ENCODE measurements at regions not wholly inside any gene's neighbourhood (a gene's known extent, or its start where the extent isn't known, plus 50 kb on each side); places are given as distances from the start of the nearest gene placed in this dataset.

- Histone ChIP-seq H3K4me1 (ENCODE audit: insufficient read depth, low read length) (no peaks in the 10 kb centered on the region), H3F3A (ENCODE audit: low read length, unreplicated experiment) (no peaks in the 10 kb centered on the region), H3K27me3 (ENCODE audit: low read length) (no peaks in the 10 kb centered on the region), H2AFZ (ENCODE audit: low read length) (no peak overlapping the region), H3K9me2 (replicated peaks; ENCODE audit: low read length) (no peaks in the 10 kb centered on the region), H3K9me3 (ENCODE audit: low read length) (no peaks in the 10 kb centered on the region), H3K4me3 (ENCODE audit: low read length) (no peak overlapping the region), H4K20me1 (ENCODE audit: low read length) (no peaks in the 10 kb centered on the region), H3K36me3 (ENCODE audit: low read depth, low read length) (no peaks in the 10 kb centered on the region), H3K9ac (ENCODE audit: low read length) (no peak overlapping the region), H3K79me2 (ENCODE audit: low read length) (no peaks in the 10 kb centered on the region), H3K4me2 (ENCODE audit: low read length) (no peak overlapping the region), H3K27ac (ENCODE audit: low read length) (no peak overlapping the region)
- ATAC-seq (no peak), DNase-seq (no peak)
- no TSS peak for BruUV-seq (replicated peaks)
- ChIA-PET CTCF (no interaction called here), POLR2A (ENCODE audit: unreplicated experiment) (no interaction called here)
- TF ChIP-seq EZH2phosphoT487 (IDR thresholded peaks at IDR 0.05; ENCODE audit: borderline replicate concordance, low read length) (no peak), EZH2 (IDR thresholded peaks at IDR 0.05; ENCODE audit: low read length, unreplicated experiment) (no peak)
- TF ChIP-seq, protein P1, sequence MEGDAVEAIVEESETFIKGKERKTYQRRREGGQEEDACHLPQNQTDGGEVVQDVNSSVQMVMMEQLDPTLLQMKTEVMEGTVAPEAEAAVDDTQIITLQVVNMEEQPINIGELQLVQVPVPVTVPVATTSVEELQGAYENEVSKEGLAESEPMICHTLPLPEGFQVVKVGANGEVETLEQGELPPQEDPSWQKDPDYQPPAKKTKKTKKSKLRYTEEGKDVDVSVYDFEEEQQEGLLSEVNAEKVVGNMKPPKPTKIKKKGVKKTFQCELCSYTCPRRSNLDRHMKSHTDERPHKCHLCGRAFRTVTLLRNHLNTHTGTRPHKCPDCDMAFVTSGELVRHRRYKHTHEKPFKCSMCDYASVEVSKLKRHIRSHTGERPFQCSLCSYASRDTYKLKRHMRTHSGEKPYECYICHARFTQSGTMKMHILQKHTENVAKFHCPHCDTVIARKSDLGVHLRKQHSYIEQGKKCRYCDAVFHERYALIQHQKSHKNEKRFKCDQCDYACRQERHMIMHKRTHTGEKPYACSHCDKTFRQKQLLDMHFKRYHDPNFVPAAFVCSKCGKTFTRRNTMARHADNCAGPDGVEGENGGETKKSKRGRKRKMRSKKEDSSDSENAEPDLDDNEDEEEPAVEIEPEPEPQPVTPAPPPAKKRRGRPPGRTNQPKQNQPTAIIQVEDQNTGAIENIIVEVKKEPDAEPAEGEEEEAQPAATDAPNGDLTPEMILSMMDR (conservative IDR thresholded peaks at IDR 0.05; ENCODE audit: low read depth, low read length) = no peak
- intact Hi-C loops (cut with micrococcal nuclease) = no loop called here
Measured at GRCh38 chr2:125870746-125871145, 785.2 kb upstream of the GYPC start.

DNA sequence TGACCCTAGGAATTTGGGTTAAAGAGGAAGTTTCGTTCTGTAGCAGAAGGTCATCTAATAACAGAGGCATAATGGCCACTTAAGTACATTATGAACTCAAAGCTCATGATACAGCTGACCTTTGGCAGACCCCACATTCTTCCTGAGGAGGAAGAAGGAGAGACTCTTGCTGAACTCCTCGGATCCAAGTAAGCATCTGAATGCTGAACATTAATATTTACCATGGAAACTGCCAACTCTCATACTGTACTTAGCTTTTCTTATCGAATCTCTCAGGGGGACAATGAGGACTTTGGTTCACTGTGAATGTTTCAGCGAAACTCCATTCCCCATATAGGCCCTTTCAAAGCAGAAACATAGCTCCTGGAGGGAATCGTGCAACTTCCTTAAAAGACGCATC, 781.4 kb upstream of the GYPC start:
- Histone ChIP-seq H3K4me2 (ENCODE audit: low read length) (no peak overlapping the region), H3K9me3 (ENCODE audit: low read length) (no peaks in the 10 kb centered on the region), H2AFZ (ENCODE audit: low read length) (no peak overlapping the region), H3K9me2 (replicated peaks; ENCODE audit: low read length) (no peaks in the 10 kb centered on the region), H3K9ac (ENCODE audit: low read length) (no peak overlapping the region), H3K36me3 (ENCODE audit: low read depth, low read length) (no peaks in the 10 kb centered on the region), H4K20me1 (ENCODE audit: low read length) (no peaks in the 10 kb centered on the region), H3K4me1 (ENCODE audit: insufficient read depth, low read length) (no peaks in the 10 kb centered on the region), H3K27ac (ENCODE audit: low read length) (no peak overlapping the region), H3K79me2 (ENCODE audit: low read length) (no peaks in the 10 kb centered on the region), H3F3A (ENCODE audit: low read length, unreplicated experiment) (no peaks in the 10 kb centered on the region), H3K4me3 (ENCODE audit: low read length) (no peak overlapping the region), H3K27me3 (ENCODE audit: low read length) (no peaks in the 10 kb centered on the region)
- ChIA-PET CTCF (no interaction called here), POLR2A (ENCODE audit: unreplicated experiment) (no interaction called here)
- no peak for DNase-seq
- BruUV-seq (replicated peaks) = no TSS peak
- ATAC-seq = no peak
- TF ChIP-seq EZH2 (IDR thresholded peaks at IDR 0.05; ENCODE audit: low read length, unreplicated experiment) (no peak), EZH2phosphoT487 (IDR thresholded peaks at IDR 0.05; ENCODE audit: borderline replicate concordance, low read length) (no peak)
- TF ChIP-seq, protein P1 (conservative IDR thresholded peaks at IDR 0.05; ENCODE audit: low read depth, low read length) = no peak
- intact Hi-C loops (cut with micrococcal nuclease) = no loop called here

- Histone ChIP-seq H3K79me2 (ENCODE audit: low read length) (no peaks in the 10 kb centered on the region), H3K9me3 (ENCODE audit: low read length) (peaks cover 15% of the 10 kb centered on the region; the same call in 1 of the 2 replicates), H2AFZ (ENCODE audit: low read length) (no peak overlapping the region), H3K27me3 (ENCODE audit: low read length) (no peaks in the 10 kb centered on the region), H3K36me3 (ENCODE audit: low read depth, low read length) (no peaks in the 10 kb centered on the region), H3K27ac (ENCODE audit: low read length) (no peak overlapping the region), H3K4me1 (ENCODE audit: insufficient read depth, low read length) (no peaks in the 10 kb centered on the region), H3K4me3 (ENCODE audit: low read length) (no peak overlapping the region), H4K20me1 (ENCODE audit: low read length) (no peaks in the 10 kb centered on the region), H3K9ac (ENCODE audit: low read length) (no peak overlapping the region), H3F3A (ENCODE audit: low read length, unreplicated experiment) (no peaks in the 10 kb centered on the region), H3K4me2 (ENCODE audit: low read length) (no peak overlapping the region), H3K9me2 (replicated peaks; ENCODE audit: low read length) (no peaks in the 10 kb centered on the region)
- ChIA-PET POLR2A (ENCODE audit: unreplicated experiment) (no interaction called here), CTCF (no interaction called here)
- no peak for DNase-seq
- intact Hi-C loops (cut with micrococcal nuclease) = no loop called here
- no TSS peak for BruUV-seq (replicated peaks)
- no peak for TF ChIP-seq EZH2phosphoT487 (IDR thresholded peaks at IDR 0.05; ENCODE audit: borderline replicate concordance, low read length)
- TF ChIP-seq EZH2 (IDR thresholded peaks at IDR 0.05; ENCODE audit: low read length, unreplicated experiment) = no peak
- TF ChIP-seq, protein P1 (conservative IDR thresholded peaks at IDR 0.05; ENCODE audit: low read depth, low read length) = no peak
- ATAC-seq = no peak
Measured at GRCh38 chr2:125885340-125885739, 770.6 kb upstream of the GYPC start.
